ENCODE measurements at regions not wholly inside any gene's neighbourhood (a gene's known extent, or its start where the extent isn't known, plus 50 kb on each side); places are given as distances from the start of the nearest gene placed in this dataset.

DNA sequence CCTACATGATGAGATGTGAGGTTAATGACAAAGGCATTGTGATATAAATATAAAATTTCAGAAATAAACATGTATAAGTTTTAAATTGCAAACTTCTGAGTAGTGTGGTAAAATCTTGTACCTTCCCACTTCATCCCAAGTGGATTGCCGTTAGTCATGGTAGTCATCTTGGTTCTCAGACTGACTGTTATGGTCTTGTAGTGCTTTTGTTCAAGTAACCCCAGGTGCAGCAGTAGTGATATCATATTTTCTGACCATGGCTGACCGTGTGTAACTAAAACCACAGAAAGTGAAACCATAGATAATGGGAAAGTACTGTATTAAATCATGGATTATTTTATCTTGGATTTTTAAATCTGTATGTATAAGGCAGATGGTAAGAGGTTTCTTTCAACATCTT, 74.8 kb upstream of the SLIT2 start:
- no peak overlapping the region for H3K27ac ChIP-seq
- H3K27me3 ChIP-seq, result no peaks in the 10 kb centered on the region
- H3K4me1 ChIP-seq, result no peaks in the 10 kb centered on the region
- no peak for ATAC-seq
- WGBS, 2 donors (ENCODE audit: low coverage in 1 of 2), result 87 to 93% methylated on average over 2 of the region's 2 CpGs
- H3K9me3 ChIP-seq, result peaks cover 0 to 9% (median 0%) of the 10 kb centered on the region in 3 donors
- no peaks in the 10 kb centered on the region for H3K36me3 ChIP-seq
- no peak for TF ChIP-seq EP300 (IDR thresholded peaks at IDR 0.05)
- TF ChIP-seq, protein P1, sequence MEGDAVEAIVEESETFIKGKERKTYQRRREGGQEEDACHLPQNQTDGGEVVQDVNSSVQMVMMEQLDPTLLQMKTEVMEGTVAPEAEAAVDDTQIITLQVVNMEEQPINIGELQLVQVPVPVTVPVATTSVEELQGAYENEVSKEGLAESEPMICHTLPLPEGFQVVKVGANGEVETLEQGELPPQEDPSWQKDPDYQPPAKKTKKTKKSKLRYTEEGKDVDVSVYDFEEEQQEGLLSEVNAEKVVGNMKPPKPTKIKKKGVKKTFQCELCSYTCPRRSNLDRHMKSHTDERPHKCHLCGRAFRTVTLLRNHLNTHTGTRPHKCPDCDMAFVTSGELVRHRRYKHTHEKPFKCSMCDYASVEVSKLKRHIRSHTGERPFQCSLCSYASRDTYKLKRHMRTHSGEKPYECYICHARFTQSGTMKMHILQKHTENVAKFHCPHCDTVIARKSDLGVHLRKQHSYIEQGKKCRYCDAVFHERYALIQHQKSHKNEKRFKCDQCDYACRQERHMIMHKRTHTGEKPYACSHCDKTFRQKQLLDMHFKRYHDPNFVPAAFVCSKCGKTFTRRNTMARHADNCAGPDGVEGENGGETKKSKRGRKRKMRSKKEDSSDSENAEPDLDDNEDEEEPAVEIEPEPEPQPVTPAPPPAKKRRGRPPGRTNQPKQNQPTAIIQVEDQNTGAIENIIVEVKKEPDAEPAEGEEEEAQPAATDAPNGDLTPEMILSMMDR (IDR thresholded peaks at IDR 0.05), result no peak
- no peak overlapping the region for H3K4me3 ChIP-seq

DNA sequence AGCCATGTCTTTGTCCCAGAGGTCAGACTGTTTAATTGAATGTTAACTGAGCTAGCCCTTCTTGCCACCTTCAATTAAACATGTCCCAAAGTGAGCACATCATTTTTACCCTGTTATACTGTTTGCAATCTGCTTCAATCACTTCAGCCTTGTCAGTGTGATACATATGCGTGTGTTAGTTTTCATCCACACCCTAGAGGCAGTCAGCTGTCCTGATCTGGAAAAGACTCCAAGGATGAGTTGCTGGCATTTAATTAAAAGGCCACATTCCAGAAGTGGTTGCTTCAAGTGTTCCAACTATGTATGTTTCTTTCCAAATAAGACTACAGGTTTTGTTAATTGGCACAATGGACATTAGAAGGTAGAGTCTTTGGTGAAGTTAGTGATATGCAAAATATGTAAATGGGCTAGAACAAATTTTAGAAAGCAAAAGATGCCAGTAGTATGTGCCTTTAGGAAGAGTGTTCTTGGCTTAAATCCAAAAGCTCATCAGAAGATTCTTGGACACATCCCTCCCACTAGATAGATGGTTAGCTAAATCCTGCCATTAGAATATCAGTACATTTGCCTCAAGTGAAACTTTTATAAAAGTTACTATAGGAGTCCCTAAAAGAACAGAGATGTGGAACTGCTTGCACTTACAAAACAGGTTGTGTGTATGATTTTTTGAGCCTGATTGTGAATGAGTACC, 79.5 kb upstream of the SLIT2 start:
- no peak overlapping the region for H3K27ac ChIP-seq
- no peaks in the 10 kb centered on the region for H3K4me1 ChIP-seq
- no peaks in the 10 kb centered on the region for H3K36me3 ChIP-seq
- no peaks in the 10 kb centered on the region for H3K9me3 ChIP-seq
- ATAC-seq, result no peak
- no peak for TF ChIP-seq POLR2A (IDR thresholded peaks at IDR 0.05)
- TF ChIP-seq, protein P1 (IDR thresholded peaks at IDR 0.05), result no peak
- no peak for TF ChIP-seq POLR2AphosphoS5 (IDR thresholded peaks at IDR 0.05)
- no peak for TF ChIP-seq EP300 (IDR thresholded peaks at IDR 0.05)
- 30 to 86% methylated on average over 1 of the region's 1 CpG for WGBS, 2 donors (ENCODE audit: low coverage in 1 of 2)
- no peak overlapping the region for H3K4me3 ChIP-seq
- H3K27me3 ChIP-seq, result no peaks in the 10 kb centered on the region

DNA sequence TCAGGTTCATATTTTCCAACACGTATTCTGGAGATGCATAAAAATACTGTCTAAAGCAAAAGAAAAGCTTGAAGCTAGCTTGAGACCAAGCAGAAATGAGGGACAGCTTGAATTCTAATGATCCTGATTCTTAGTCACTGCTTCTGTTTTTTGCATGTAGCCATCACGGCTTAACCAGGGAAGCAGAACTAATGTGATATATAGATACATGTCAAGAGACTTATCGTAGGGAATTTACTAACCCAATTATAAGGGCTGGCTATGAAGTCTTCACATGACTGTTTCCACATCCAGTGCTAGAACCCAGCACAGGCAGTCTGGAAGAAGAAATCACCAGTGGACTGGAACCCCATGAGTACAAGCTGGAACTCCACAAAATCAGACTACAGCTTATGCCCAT, 85.2 kb upstream of the SLIT2 start:
- H3K27me3 ChIP-seq, result no peaks in the 10 kb centered on the region
- 67 to 93% methylated on average over 2 to 3 of the region's 3 CpGs for WGBS, 2 donors (ENCODE audit: low coverage in 1 of 2)
- H3K36me3 ChIP-seq, result no peaks in the 10 kb centered on the region
- no peak overlapping the region for H3K4me3 ChIP-seq
- no peaks in the 10 kb centered on the region for H3K4me1 ChIP-seq
- TF ChIP-seq POLR2A (IDR thresholded peaks at IDR 0.05) (no peak), POLR2AphosphoS5 (IDR thresholded peaks at IDR 0.05) (no peak), EP300 (IDR thresholded peaks at IDR 0.05) (no peak)
- TF ChIP-seq, protein P1 (IDR thresholded peaks at IDR 0.05), result no peak
- H3K9me3 ChIP-seq, result no peaks in the 10 kb centered on the region
- no peak for ATAC-seq
- H3K27ac ChIP-seq, result no peak overlapping the region

DNA sequence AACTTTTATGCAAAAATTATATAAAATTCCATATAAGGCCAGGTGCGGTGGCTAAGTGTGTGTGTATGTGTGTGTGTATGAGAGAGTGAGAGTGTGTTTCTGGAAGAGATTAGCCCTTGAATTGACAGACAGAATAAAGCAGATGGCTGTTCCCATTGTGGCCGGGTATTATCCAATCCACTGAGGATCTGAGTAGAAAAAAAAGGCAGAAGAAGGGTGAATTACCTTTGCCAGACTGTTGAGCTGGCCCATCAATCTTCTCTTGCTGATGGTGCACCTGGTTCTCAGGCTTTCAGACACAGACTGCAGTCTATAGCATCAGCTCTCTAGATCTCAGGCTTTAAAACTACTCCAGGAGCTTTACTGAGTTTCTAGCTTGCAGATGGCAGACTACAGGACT, 92.2 kb upstream of the SLIT2 start:
- no peaks in the 10 kb centered on the region for H3K4me1 ChIP-seq
- 85 to 89% methylated on average over 2 of the region's 2 CpGs for WGBS, 2 donors (ENCODE audit: low coverage in 1 of 2)
- no peak for ATAC-seq
- H3K36me3 ChIP-seq, result no peaks in the 10 kb centered on the region
- H3K9me3 ChIP-seq, result no peaks in the 10 kb centered on the region
- H3K4me3 ChIP-seq, result no peak overlapping the region
- H3K27ac ChIP-seq, result no peak overlapping the region
- TF ChIP-seq POLR2A (IDR thresholded peaks at IDR 0.05) (no peak), POLR2AphosphoS5 (IDR thresholded peaks at IDR 0.05) (no peak), EP300 (IDR thresholded peaks at IDR 0.05) (no peak)
- TF ChIP-seq, protein P1 (IDR thresholded peaks at IDR 0.05), result no peak
- no peaks in the 10 kb centered on the region for H3K27me3 ChIP-seq

DNA sequence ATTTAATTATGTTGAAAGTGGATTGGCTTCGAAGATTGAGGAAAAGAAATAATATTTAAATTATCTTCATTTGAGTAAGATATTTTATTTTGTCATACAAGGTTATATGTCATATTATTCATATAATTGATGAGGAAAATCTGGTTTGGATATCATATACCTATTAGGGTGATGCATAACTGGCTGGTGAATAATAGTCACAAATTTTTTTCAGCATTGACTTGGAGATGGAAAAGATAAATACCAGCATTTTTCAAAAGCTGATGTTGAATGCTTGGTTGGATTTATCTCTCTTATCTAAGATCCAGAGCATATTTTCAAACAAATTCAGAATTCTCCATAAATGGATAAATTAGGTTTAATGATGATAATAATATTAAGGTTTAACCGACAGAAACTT, 93.5 kb upstream of the SLIT2 start:
- TF ChIP-seq EP300 (IDR thresholded peaks at IDR 0.05) (no peak), POLR2A (IDR thresholded peaks at IDR 0.05) (no peak), POLR2AphosphoS5 (IDR thresholded peaks at IDR 0.05) (no peak)
- TF ChIP-seq, protein P1 (IDR thresholded peaks at IDR 0.05), result no peak
- H3K27ac ChIP-seq, result no peak overlapping the region
- 54 to 61% methylated on average over 2 of the region's 2 CpGs for WGBS, 2 donors (ENCODE audit: low coverage in 1 of 2)
- no peak overlapping the region for H3K4me3 ChIP-seq
- no peaks in the 10 kb centered on the region for H3K27me3 ChIP-seq
- no peaks in the 10 kb centered on the region for H3K36me3 ChIP-seq
- no peaks in the 10 kb centered on the region for H3K4me1 ChIP-seq
- no peaks in the 10 kb centered on the region for H3K9me3 ChIP-seq
- no peak for ATAC-seq
